COLO668 (cell line): ENCODE measurements at regions not wholly inside any gene's neighbourhood (a gene's known extent, or its start where the extent isn't known, plus 50 kb on each side); places are given as distances from the start of the nearest gene placed in this dataset.

Source experiments
- DNase-seq: peaks from one replicate; lab custom pipeline; 2025; ENCODE audit not compliant: unreplicated experiment; lab: John Stamatoyannopoulos, UW

DNA sequence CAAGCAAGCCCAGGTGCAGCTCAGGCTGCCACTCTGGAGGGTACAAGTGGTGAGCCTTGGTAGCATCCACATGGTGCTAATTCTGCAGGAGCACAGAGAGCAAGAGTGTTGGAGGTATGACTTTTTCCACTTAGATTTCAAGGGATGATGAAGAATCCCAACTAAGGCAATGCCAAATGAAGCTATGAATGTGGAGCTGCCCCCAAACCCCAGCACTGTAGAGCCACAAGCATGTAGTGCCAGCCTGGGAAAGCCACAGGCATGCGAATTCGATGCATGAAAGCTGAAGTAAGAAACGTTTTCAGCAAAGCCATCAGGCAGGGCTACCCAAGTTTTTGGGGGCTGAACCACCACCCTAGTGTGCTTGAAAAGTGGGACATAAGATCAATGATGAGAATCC is 251.1 kb downstream of the HAO1 start:
- no peak for DNase-seq

DNA sequence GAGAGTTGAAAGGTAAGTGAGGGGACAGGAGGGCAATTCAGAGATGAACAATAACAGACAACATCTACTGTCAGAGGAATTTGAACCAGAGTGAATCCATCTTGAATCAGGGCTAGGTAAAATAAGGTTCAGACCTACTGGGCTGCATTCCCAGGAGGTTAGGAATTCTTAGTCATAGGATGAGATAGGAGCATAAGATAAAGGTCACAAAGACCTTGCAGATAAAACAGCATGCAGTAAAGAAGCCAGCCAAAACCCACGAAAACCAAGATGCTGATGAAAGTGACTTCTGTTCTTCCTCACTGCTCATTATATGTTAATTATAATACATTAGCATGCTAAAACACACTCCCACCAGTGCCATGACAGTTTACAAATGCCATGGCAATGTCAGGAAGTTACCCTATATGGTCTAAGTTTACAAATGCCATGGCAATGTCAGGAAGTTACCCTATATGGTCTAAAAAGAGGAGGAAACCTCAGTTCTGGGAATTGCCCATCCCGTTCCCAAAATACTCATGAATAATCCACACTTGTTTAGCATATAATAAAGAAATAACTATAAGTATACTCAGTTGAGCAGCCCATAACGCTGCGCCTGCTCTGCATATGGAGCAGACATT is 248.5 kb downstream of the HAO1 start:
- no peak for DNase-seq

DNA sequence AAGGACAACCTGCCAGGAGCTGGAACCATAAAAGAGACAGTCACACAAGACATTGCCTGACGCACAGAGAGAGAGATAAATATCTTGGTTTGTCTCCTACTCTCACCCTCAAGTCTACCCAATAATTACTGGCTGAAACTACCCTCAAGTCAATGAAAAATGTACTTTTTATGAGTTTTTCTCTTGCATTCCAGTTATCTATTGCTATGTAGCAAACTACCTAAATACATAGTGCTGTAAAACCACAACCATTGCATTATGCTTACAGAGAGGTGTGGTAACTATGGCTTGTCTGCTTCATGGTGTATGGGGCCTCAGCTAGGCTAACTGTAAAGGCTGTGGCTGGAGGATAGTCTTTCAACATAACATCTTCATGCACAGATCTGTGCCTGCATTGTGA is 247.8 kb downstream of the HAO1 start:
- no peak for DNase-seq

DNA sequence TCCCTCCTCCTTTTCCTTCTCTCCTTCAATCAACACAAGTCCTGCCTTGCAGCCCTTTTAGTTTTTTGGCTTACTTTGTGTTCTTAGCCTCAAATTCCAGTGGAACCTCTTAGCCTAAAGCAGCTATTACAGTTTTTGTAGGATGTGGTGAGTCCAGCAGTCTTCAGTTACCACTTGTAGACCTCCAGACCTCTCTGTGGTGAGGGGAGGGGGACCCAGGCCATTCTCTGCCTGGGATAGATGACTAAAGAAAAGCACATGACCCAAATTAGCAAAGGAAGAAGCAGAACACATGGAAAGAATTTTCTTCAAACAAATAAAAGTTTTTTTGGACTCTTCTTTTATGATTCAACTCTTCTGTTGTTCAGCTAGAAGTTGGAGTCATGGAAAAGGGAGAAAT is 246.5 kb downstream of the HAO1 start:
- DNase-seq, result no peak

DNA sequence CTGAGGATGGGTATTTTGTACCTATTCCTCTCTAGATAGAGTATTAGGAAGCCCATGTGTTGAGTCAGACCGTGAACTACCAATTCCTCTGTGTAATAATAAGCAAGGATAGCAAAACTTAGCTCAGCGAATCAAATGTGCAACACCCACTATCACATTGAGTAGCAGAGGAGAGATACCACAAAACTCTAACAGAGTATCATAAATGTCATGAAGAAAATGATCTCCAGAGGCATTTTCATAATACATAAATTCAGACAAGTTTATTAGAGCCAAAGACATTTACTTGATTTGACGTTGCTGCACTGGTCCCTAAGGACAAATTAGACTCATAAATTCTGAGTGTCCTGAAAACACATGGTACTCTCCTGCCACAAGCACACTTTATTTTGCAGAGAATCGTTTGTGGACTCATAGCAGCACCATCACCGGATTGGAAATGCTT is 245.2 kb downstream of the HAO1 start:
- DNase-seq, result no peak

DNA sequence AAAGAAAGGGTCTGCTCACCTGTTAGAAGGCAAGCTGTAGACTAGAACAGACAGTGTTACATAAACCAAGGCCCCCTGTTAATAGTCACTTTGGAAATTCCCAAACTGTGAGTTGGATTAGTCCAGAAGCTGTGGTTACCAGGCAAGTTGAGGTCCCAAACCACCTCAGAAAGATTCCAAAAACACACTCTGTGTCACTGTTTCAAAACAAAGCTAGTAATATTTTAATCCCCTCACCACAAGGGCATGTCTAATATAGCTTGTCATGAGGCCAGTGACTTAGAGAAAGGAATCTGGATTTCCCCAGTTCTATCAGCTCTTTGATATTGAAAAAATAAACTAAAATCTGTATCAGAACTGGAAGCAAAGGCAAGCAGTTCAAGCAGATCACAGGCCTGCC is 244.6 kb downstream of the HAO1 start:
- DNase-seq, result no peak

DNA sequence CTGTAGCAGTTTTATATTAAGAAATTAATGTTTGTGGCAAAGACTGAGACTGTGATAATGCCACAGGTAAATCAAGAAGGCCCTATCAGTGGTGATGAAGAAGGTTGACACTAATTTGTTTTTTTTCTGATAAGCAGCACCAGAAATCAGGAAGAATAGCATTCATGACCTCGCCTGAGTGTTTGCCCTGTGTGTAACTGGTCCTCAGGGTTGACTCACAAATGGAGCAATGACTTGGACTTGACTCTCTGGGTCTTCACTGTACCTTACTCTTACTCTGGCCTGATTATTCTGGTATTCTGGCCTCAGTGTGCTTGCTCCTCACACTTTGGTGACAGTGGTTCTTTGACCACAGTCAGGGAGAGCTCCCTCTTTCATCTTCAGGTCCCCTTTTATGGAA is 243.9 kb downstream of the HAO1 start:
- DNase-seq, result no peak

DNA sequence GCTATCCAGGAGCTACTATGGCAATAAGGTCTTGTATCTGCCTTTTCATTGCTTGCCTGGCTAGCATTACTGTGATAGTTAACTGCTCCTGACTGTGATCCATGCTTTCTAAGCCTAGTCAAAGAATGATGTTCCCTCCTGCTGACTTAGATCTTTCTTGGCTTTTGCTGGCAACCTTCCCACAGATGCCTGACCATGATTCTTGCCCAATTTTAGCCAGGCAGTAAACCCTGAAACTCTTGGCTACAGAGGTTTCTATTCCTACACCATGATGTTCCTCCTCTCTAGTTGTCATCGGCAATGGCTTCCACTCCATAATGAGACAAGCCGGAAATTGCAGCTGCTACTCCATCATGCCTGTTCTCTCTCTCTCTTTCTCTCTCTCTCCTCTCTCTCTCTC is 238.1 kb downstream of the HAO1 start:
- DNase-seq, result no peak

DNA sequence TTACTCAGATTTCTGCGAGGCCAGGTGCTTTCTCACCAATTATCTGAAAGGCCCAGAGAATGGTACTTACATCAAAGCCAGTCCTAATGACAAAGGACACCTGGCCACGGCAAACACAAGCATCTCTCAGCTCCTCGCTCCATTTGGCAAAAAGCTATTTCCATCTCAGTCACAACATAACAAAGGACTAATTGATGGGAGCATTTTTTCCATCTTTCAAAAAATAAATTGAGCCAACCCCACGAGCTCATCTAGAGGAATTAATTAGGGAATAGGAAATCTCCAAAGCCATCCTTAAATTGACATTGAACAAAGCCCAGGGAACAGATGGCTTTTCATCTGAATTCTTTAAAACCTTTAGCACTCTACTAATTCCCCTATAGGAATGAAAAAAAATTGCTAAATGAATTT is 236.7 kb downstream of the HAO1 start:
- DNase-seq, result peak; percentile 76

DNA sequence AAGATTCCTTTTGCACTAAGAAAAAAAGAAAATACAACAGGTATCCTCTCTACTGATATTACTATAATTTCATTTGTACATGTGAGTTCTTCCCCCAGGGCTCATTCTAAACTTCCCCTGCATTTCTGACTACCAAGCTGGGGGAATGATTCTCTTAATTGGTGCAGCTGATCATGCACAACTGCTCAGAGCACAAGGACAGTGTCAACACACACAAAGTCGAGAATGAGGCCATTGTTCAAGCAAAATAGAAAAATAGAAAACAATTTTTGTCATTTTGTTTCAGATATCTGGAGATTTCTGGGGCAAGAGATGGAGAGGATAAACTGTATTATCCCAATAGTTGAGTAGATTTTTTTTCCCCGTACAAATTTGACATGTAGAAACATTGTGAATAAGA is 236.3 kb downstream of the HAO1 start:
- peak; percentile 27 for DNase-seq

DNA sequence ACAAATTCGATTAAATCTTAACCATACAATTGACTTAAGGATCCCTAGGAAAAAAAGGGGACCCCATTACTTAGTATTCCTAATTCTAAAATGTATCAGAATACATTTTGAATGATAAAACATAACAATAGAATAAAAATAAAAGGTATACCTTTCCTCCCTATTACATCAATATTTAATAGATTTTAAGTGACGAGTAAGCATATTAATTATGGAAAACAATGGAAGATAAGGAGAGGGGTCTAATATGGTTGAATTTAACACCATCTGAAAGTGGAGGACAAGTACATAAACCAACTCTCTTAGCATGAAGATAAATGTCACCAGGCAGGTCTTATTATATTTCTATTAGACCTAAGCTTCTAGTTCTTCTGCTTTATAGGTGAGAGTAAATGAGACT is 232.1 kb downstream of the HAO1 start:
- no peak for DNase-seq

DNA sequence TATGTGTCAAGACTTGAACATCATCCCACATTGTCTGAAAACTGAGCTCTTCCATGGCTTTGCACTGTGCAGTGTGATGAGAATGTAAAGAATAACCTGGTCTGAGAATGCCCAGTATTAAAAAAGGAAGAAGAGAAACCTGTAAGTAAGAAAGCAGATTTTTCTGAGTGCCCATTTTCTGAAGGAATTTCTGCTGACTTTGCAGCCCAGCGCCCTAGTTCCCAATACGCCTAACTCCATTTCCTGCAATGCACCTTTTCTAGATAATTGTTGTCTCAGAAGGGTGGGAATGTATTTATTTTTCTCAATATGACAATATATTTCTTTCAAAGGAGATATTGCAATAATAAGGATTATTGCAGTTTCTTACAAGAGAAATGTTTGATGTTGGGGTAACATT is 231.5 kb downstream of the HAO1 start:
- DNase-seq, result no peak

DNA sequence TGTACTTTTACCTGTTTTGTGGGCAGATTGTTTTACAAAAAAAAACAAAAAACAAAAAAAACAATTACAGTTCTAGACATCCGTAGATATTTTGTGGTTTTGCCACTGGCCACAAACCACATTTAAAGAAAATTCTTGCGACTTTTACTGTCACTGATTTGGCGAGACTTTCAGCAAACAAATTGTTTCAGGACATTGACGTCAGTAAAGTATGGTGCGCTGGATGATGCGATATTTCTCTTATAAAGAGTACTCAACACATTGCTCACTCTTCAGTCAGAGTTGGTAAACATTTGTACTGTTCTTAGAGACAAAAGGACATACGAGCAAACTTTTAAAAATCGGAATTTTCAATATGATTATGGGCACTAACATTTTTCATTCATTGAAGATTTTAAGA is 229.8 kb downstream of the HAO1 start:
- no peak for DNase-seq

DNA sequence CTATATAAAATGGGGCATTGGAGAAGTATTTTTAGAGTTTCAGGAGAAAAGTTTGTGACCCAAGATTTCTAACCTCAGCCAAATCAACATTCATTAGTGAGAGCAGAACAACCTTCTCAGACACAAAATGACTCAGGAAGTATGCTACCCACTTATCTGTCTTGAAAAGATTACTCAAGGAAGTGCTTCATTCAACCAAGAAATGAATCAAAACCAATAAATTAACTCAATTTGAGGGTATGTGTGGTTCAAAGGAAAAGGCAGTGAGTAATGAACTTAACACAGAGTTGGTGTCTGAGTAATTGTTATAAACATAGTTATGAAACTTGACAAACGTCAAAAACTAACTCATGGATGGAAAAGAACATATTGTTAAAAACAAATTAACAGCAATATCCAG is 227.6 kb downstream of the HAO1 start:
- DNase-seq, result no peak

DNA sequence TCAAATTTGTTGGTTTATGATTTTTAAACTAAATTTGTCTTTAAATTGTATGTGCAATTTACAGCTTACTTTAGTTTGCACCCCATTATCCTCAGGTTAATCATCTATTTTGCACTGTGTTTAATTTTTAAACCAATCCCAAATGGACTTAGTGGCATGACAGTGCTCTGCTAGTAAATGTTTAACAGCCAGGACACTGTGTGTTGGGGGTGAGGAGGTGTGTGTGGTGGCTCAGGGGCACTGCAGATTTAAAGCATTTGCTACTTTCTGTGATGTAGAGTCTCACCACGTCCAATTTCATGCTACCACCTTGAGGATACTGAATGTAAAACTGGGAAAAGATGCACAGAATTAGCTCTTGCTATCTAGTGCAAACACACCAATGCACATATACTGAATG is 225.7 kb downstream of the HAO1 start:
- DNase-seq, result peak; percentile 26

DNA sequence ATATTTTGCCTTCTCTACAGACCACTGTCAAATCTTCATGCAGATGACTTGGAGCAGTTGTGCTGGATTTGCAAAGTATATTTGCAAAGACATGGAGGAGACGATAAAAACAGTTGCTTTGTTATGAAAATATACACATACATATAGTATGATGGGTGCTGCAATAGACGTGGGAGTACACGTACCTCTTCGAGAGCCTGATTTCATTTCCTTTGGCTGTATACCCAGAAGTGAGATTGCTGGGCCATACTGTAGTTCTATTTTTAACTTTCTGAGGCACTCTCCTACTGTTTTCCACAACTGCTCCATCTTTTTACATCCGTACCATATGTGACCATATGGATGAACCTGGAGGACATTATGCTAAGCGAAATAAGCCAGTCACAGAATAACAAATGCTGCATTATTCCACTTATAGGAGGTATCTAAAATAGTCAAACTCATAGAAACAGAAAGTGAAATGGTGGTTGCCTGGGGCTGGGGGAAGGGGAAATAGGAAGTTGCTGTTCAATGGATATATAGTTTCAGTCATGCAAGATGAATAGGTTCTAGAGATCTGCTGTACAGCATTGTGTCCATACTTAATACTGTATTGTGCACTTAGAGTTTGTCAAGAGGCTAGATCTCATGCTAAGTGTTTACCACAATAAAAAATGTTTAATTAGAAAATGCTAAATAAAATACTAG is 223.8 kb downstream of the HAO1 start:
- no peak for DNase-seq

DNA sequence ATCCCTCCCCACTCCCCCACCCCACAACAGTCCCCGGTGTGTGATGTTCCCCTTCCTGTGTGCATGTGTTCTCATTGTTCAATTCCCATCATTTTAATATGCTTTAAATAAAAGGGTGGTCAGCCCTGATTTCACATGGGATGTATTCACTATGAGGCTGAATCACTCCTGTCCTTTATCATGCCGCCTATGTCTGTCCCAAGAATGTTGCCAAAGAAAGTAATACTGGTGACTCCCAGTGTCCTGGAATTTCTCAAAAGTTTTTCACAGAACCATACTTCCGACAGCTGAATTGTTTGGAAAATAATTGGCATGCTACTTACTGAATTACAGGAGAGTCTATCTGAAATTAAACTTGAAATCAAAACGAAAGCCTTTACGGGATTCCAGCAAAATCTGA is 217.7 kb downstream of the HAO1 start:
- DNase-seq, result no peak

DNA sequence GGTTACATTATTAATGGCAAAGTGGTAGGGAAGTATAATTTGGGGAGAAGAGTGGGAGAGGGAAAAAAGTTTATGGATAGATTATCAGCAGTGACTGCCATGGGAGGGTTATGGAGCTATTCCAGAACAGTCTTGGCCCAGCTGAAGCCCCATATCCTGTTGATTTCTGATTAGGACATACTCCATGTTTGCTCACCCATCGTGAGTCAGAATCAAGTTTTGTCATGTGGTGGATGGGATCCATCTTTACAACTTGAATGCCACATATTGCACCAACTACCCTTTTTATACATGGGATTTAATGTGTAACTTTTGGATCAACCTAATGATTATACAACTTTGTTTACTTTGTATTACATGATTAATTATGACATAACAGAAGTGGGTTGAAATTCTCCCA is 217.0 kb downstream of the HAO1 start:
- DNase-seq, result no peak

DNA sequence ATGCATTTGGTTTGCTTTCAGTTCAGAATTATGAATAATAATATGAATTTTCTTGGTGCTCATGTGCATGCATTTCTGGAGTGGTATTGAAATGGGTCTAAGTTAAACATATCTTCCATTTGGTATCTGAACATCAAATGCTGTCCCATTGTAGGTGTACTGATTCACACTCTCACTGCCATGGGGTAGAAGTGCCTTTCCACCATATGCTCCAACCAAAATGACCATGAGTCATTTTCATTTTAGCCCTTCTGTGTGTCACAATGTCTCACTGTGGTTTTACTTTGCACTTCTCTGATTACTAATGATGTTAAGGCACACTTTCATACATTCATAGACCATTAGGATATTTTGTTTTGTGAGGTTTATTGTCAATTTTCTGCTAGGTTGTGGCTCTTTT is 211.9 kb downstream of the HAO1 start:
- DNase-seq, result no peak

DNA sequence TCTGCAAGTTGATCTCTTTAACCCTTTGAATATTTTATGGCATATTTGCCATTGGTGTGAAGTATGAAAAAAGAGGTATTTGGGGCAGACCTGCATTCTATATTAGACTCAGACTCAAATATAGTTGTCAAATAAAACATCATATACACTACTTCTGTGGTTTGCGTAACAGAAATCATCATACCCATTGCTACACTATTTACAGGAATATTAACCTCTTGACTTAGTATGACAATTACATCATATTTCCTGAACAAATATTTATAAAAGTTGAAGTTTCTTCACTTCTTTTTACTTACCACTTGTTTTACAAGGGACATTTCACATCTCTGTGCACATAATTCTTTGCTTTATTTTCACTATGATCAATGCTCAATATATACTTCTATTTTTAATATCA is 206.0 kb downstream of the HAO1 start:
- DNase-seq, result no peak

DNA sequence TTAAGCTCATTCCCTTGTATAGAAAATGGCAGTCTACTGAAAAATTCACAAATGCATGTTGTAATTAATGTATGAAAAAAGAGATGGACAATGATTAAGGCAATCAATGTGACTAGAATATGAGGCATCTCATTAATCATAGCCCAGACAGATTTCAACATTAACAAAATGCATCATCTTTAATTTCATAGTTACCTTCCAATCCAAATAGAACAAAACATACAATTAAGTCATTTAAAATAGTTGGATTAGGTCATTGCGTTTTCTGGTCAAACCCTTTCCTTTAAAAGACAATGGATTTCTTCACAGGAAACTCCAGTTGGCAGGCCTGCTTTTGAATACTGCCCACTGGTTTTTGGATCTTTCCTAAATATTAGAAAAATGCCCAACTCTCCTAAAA is 203.9 kb downstream of the HAO1 start:
- DNase-seq, result no peak

DNA sequence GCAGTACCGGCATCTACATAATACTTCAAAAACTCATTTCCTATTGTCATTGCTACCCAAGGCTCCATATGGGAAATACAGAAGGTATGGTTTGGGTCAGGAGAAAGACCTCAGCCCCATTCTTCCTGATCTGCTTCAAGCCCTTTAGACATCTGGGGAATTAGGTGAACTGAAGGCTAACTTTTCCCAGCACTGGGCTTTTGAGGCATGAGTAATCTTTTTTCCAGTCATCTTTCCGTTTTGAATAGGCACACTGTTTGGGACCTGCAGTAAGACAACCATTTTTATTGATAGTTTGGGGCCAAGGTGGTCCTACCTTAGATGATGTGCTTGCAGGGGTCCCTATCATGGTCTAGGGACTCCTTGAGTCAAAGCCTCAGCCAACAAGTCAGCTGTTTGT is 198.4 kb downstream of the HAO1 start:
- DNase-seq, result no peak

DNA sequence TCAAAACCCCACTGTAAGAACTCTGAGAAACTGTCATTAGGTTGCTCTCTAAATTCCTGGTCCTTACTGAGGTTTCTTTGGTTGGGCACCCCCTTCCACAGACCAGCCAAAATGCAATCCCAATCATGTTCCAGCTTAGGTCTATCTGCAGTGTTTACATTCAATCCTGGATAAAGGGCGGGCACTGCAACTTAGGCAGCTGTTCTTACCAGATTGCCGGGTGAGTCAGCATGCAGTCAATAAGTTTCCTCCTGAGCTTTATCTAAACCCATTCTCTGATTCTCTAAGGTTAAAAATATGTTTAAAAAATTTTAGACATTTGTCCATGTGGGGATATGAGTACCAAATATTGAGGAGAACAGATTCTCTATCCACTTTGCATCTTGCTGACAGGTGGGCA is 197.8 kb downstream of the HAO1 start:
- peak; percentile 61 for DNase-seq
